Suprapubic skin (tissue), 4 donors: ENCODE measurements at regions not wholly inside any gene's neighbourhood (a gene's known extent, or its start where the extent isn't known, plus 50 kb on each side); places are given as distances from the start of the nearest gene placed in this dataset.

Source experiments
- DNase-seq, 2 donors: peaks; one replicate each; pipeline ENCODE4 v3.0.0-alpha.2; 2019; ENCODE audit warnings: low spot score in 2 of 2
- H3K27ac ChIP-seq: fragments of 200-600 bp; sonication (generic); one replicate; pipeline ENCODE4 v1.5.1; 2019
- H3K27me3 ChIP-seq: fragments of 200-600 bp; sonication (generic); one replicate; pipeline ENCODE4 v1.5.1; 2019
- H3K36me3 ChIP-seq: fragments of 200-600 bp; sonication (generic); one replicate; pipeline ENCODE4 v1.5.1; 2019
- H3K4me1 ChIP-seq: fragments of 200-600 bp; sonication (generic); one replicate; pipeline ENCODE4 v1.5.1; 2019
- H3K4me3 ChIP-seq: fragments of 200-600 bp; sonication (generic); one replicate; pipeline ENCODE4 v1.5.1; 2019; ENCODE audit warnings: mild to moderate bottlenecking
- H3K9me3 ChIP-seq: fragments of 200-600 bp; sonication (generic); one replicate; pipeline ENCODE4 v1.5.1; 2019
- EP300 ChIP-seq: sonication (generic); formaldehyde crosslinking; IDR thresholded peaks from one replicate; pipeline ENCODE4 v1.6.1; 2017; ENCODE audit warnings: antibody characterized with exemption
- POLR2A ChIP-seq, 2 donors: fragments of 450-650 bp; IDR thresholded peaks; one replicate each; pipeline ENCODE4 v1.6.1; 2017; ENCODE audit warnings: antibody characterized with exemption in 2 of 2, mild to moderate bottlenecking in 2 of 2, moderate library complexity in 2 of 2
- POLR2AphosphoS5 ChIP-seq, 3 donors: sonication (generic); formaldehyde crosslinking; IDR thresholded peaks; one replicate each; pipeline ENCODE4 v1.6.1; 2017; ENCODE audit warnings: antibody characterized with exemption in 3 of 3
- WGBS: methylation state at CpG from one replicate; pipeline ENCODE4 v1.1.5; 2018; 5-methylcytosine and 5-hydroxymethylcytosine counted together
- TF ChIP-seq, protein P1 (sequence below), 2 donors: fragments of 200-600 bp in 1 of 2; fragments of 450-650 bp in 1 of 2; sonication (generic) in 1 of 2; IDR thresholded peaks; one replicate each; pipeline ENCODE4 v1.5.1; 2016 to 2019; ENCODE audit warnings: antibody characterized with exemption in 2 of 2, mild to moderate bottlenecking in 1 of 2, moderate library complexity in 1 of 2

DNA sequence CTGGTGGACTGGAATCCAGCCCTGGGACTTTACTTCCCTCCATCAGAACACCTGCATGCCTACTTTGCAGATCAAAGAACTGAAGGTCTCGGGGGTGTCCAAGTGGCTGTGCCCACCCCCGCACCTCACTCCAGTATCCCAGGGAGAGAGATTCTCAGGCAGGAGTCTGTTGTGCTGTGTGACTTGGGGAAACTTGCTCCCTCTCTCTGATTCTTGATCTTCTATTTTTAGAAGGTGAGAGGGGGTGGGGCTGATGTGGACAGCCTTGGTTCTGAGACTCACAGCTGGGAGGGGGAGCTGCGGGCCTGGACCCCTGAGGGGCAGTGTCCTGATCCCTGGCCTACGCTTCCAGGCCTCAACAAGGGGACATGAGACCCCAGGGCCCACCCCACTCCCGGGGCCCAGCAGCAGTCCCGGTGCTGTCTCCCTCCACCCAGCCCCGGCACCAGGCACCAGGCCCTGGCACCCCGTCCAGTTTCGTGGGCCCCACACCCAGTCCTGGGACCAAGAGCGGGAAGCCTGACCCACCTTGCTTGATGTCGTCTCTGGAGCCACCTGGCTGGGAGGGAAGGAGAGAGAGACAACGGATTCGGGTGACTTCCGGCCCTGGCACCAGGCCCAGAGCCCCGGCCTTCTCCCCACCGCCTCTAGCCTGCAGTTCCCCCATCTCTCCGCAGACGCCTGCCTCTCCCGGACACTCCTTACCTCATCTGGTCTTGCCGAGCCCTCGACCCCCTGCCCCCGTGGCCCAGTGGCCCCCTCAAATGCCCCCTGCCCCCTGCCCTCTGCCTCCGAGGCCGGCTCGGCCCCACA, 74.0 kb upstream of the SPTLC1 start:
- DNase-seq = no peak
- Histone ChIP-seq H3K36me3 (no peaks in the 10 kb centered on the region), H3K27me3 (no peaks in the 10 kb centered on the region), H3K27ac (no peak overlapping the region), H3K4me3 (no peak overlapping the region), H3K4me1 (no peaks in the 10 kb centered on the region), H3K9me3 (no peaks in the 10 kb centered on the region)
- WGBS = 60% methylated on average over 11 of the region's 25 CpGs
- TF ChIP-seq EP300 (no peak), POLR2AphosphoS5 (IDR thresholded peaks at IDR 0.05) (no peak), POLR2A (IDR thresholded peaks at IDR 0.05) (no peak)
- TF ChIP-seq, protein P1, sequence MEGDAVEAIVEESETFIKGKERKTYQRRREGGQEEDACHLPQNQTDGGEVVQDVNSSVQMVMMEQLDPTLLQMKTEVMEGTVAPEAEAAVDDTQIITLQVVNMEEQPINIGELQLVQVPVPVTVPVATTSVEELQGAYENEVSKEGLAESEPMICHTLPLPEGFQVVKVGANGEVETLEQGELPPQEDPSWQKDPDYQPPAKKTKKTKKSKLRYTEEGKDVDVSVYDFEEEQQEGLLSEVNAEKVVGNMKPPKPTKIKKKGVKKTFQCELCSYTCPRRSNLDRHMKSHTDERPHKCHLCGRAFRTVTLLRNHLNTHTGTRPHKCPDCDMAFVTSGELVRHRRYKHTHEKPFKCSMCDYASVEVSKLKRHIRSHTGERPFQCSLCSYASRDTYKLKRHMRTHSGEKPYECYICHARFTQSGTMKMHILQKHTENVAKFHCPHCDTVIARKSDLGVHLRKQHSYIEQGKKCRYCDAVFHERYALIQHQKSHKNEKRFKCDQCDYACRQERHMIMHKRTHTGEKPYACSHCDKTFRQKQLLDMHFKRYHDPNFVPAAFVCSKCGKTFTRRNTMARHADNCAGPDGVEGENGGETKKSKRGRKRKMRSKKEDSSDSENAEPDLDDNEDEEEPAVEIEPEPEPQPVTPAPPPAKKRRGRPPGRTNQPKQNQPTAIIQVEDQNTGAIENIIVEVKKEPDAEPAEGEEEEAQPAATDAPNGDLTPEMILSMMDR (IDR thresholded peaks at IDR 0.05) = no peak

DNA sequence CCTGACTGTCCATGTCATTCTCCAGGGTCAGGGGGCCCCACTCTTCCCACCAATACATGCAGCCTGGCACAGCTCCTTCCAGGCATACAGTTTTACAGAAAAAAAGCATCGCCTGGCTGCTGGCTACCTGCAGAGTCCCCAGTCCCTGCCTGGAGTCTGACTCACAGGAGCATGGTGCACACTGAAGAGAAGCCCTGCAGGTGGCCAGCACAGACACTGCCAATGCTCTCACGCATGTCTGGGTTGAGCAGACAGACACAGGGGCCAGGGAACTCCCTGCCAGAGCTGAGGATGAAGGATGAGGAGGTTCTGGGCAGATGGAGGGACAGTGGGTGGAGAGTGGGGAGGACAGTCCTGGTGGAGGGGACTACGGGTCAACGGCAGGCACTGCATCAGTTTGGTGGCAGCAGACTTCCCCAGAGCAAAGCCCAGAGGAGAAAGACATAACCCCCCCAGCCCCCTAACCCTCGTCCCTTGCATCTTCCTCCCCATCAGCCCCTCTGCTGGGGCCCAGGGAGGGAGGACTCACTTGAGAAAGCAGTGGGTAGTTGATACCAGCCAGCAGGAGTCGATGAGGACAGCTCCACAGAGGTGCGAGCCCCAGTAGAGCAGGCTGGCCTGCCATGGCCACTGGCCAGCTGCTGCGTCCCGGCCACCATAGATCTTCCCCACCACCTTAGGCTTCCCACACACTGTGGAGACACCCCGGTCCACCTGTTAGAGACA, 72.9 kb upstream of the SPTLC1 start:
- H3K4me1 ChIP-seq = no peaks in the 10 kb centered on the region
- 87% methylated on average over 9 of the region's 10 CpGs for WGBS
- no peak for DNase-seq

DNA sequence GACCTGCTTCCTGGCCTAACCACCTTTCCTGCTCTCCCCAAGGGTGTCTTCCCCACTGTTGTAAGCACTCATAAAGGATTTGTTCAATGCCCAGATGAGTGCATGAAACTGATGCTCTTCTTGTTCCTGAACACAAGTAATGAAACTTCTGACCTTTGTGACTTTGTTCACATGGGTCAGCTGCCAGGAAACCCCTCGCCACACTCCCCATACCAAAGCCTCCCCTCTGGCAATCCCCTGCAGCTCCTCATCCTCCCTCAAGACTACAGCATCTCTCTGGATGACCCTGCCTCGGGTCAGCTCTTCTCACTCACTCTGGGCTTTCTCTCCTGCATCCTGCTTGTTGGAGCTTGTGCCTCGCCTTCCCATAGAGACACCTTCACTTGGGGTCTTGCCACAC, 72.2 kb upstream of the SPTLC1 start:
- TF ChIP-seq, protein P1 (IDR thresholded peaks at IDR 0.05) = no peak
- TF ChIP-seq EP300 = no peak
- no peak for TF ChIP-seq POLR2AphosphoS5 (IDR thresholded peaks at IDR 0.05)
- TF ChIP-seq POLR2A (IDR thresholded peaks at IDR 0.05) = no peak
- Histone ChIP-seq H3K36me3 (no peaks in the 10 kb centered on the region), H3K9me3 (no peaks in the 10 kb centered on the region), H3K4me1 (no peaks in the 10 kb centered on the region), H3K27ac (no peak overlapping the region), H3K27me3 (no peaks in the 10 kb centered on the region), H3K4me3 (no peak overlapping the region)
- no peak for DNase-seq
- WGBS = 73% methylated on average over 3 of the region's 3 CpGs

More for the DNA sequence above, 72.9 kb upstream of the SPTLC1 start:
- no peaks in the 10 kb centered on the region for H3K27me3 ChIP-seq
- H3K4me3 ChIP-seq = no peak overlapping the region
- no peaks in the 10 kb centered on the region for H3K9me3 ChIP-seq
- H3K36me3 ChIP-seq = no peaks in the 10 kb centered on the region
- H3K27ac ChIP-seq = no peak overlapping the region
- TF ChIP-seq POLR2A (IDR thresholded peaks at IDR 0.05) (no peak), EP300 (no peak), POLR2AphosphoS5 (IDR thresholded peaks at IDR 0.05) (no peak)
- TF ChIP-seq, protein P1 (IDR thresholded peaks at IDR 0.05) = no peak

DNA sequence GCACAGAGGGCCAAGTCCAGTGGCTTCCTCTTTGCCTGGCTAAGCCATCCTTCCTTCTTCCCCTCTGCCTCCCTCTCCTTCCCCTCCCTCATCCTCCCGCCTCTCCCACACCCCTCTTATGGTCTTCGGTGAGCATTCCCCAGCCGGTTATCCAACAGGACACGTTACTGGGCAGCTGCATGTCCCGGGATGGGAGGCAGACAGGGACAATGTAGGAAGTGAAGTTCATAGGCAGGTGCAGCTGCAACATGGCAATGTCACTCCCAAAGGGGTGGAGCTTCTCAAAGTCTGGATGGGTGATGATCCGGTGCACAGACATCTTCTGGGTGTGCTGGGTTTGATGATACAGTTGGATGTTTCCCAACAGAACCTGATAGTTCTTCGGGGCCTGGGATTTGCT, 71.4 kb upstream of the SPTLC1 start:
- Histone ChIP-seq H3K27me3 (no peaks in the 10 kb centered on the region), H3K9me3 (no peaks in the 10 kb centered on the region), H3K27ac (no peak overlapping the region), H3K4me1 (no peaks in the 10 kb centered on the region), H3K4me3 (no peak overlapping the region), H3K36me3 (no peaks in the 10 kb centered on the region)
- 61% methylated on average over 7 of the region's 7 CpGs for WGBS
- TF ChIP-seq POLR2AphosphoS5 (IDR thresholded peaks at IDR 0.05) (no peak), EP300 (no peak), POLR2A (IDR thresholded peaks at IDR 0.05) (no peak)
- TF ChIP-seq, protein P1 (IDR thresholded peaks at IDR 0.05) = no peak
- DNase-seq = no peak

DNA sequence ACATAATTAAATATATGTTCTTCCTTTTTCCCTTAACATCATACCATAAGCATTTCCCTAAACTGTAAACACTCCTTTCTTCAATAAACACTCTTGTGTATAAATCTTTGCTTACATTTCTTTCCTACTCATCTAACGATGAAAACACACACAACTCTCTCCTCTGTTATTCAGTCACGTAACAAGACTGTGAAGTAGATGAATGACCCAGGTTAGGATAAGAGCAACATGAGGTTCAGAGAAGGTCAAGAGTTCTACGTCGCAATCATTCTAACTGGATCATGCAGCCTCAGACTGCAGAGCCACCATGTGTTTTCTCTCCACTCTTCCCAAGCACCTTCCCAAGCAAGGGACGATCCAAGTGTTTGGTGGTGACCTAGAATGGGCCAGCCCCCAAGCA, 70.5 kb upstream of the SPTLC1 start:
- no peak for TF ChIP-seq EP300
- TF ChIP-seq, protein P1 (IDR thresholded peaks at IDR 0.05) = no peak
- TF ChIP-seq POLR2AphosphoS5 (IDR thresholded peaks at IDR 0.05) = no peak
- no peak for TF ChIP-seq POLR2A (IDR thresholded peaks at IDR 0.05)
- Histone ChIP-seq H3K27ac (no peak overlapping the region), H3K27me3 (no peaks in the 10 kb centered on the region), H3K4me3 (no peak overlapping the region), H3K4me1 (no peaks in the 10 kb centered on the region), H3K36me3 (no peaks in the 10 kb centered on the region), H3K9me3 (no peaks in the 10 kb centered on the region)
- no peak for DNase-seq
- 86% methylated on average over 5 of the region's 5 CpGs for WGBS
